Erythroblast (primary cell): ENCODE measurements at regions not wholly inside any gene's neighbourhood (a gene's known extent, or its start where the extent isn't known, plus 50 kb on each side); places are given as distances from the start of the nearest gene placed in this dataset.

Source experiments
- GATA1 ChIP-seq: IDR thresholded peaks from 2 replicates; pipeline ENCODE4 v1.6.1; 2011; ENCODE audit warnings: low read depth, mild to moderate bottlenecking, control low read depth, low read length, moderate library complexity
- POLR2A ChIP-seq: IDR thresholded peaks from 2 replicates; pipeline ENCODE4 v1.6.1; 2011; ENCODE audit warnings: mild to moderate bottlenecking, low read length

- TF ChIP-seq POLR2A (no peak), GATA1 (no peak)
Observed at GRCh38 chr1:209503196-209503595, 80.3 kb upstream of the CAMK1G start.
